NCI-H2107 (cell line): ENCODE measurements at regions not wholly inside any gene's neighbourhood (a gene's known extent, or its start where the extent isn't known, plus 50 kb on each side); places are given as distances from the start of the nearest gene placed in this dataset.

Source experiments
- DNase-seq: peaks from one replicate; lab custom pipeline; 2025; lab: John Stamatoyannopoulos, UW

DNA sequence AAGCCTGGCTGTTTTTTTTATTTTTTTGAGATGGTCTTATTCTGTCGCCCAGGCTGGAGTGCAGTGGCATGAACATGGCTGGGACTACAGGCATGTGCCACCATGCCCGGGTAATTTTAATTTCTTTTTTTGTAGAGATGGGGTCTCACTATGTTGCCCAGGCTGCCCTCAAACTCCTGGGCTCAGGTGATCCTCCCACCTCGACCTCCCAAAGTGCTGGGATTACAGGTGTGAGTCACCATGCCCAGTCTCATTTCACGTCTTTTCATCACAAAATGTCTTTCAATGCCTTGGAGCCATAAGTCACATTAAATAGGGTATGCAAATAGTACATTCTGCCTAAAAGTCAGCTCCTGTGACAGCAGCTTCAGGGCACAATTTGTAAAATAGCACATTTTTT lies 52.8 kb downstream of the SOX2 start:
- DNase-seq: no peak

DNA sequence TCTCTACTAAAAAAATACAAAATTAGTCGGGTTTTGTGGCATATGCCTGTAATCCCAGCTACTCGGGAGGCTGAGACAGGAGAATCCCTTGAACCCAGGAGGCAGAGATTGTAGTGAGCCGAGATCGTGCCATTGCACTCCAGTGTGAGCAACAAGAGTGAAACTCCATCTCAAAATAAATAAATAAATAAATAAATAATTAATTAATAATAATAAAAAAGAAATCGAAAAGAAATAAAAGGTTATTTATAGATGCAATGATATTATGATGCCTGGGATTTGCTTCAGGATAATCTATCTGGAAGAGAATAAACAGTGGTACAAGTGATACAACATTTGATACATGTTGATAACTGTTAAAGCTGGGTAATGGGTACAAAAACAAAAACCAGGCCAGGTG lies 58.6 kb downstream of the SOX2 start:
- no peak for DNase-seq

DNA sequence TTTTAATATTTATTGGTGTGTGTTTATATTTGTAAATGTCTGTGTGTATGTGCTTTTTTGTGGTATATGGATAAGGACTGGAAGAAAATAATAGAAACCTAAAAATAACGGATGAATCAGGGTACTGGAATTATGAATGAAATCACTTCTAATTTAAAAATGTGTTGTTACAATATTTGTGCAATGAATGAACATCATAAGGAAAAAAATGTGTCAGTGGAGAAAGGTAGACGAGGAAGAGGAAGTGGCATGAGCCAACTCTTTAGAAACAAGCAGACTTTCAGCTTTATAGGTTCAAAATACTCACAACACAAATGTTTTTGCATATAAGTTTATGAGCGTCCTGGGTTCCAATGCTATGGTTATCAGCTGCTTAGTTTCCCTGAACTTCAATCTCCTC lies 59.4 kb downstream of the SOX2 start:
- DNase-seq: no peak

DNA sequence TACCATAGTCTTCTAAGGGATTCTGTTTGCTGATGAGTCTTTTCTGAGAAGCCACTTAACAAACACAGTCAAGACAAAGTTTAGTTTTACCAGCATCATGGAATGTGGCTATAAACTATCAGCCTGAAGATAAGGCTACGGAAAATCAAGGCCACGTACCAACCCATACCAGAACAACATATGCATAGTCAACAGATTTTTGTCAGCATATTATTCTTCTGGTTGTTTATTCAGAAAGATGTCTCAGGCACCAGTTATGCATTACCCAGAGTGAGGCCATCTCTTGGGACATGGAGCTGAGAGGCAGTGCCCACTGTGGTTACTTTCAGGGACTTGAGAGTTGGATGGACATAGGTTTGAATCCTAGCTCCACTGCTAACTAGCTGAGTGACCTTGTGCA lies 60.4 kb downstream of the SOX2 start:
- DNase-seq: no peak

DNA sequence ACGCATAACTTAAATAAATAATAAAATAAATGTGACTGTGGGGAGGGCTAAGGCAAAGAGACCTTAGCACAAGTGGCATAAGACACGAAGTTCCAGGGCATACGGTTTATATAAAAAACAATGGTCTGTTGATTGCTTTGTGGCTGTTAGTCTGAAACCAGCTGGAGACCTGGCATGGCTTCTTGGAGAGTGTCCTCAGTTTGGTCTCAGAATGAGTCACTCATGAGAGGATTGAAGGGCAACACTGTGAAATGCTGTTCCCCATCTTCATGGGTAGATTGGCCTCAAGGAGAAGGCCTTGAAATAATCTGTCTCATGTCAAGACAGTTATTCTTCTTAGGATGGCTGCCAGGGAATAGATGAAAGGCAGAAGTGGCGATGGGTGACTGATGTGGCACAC lies 62.2 kb downstream of the SOX2 start:
- no peak for DNase-seq

DNA sequence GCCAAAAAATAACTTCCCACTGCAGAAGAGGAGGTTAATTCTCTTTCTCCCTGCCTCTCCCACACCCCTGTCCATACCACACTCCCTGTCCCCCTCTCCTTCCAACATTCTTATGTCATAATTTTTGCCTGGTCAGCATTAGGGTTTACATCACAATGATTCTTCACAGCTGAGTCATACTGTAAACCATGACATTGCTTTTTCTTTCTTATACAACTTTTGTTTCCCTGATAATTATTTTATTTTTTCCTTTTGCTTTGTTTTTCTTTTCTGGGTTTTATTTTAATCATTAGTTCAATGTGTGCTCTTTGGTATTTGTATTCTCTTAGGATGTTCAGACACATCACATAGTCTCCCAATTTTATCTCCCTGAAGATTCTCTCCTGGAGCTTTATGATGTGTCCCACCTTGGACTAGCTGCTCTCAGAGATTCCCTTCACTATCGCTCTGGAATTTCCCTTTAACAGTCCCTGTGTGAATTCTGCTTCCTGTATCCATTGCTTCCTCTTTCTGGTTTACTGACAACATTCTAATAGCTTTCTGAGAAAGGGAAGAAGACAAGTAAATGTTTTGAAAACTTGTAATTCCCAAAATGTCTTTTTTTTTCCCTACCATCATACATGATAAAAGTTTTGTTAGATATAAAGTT lies 70.7 kb downstream of the SOX2 start:
- no peak for DNase-seq

DNA sequence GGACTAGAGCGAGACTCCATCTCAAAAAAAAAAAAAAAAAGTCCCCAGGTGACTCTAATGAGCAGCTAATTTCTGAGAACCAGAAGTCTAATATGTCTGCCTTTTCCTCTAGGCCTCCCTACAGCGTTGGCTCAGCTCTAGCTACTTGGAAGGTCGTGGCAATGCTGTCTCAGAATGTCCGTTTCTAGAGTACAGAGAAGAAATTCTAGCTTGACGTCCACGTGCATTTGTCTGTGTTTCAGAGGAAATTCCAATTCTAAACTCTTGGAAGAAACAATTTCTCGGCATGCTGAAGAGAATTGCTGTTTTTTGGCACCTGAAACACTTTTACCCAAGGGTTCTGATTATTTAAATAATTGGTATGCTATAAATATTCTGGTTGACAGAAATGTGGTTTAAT lies 78.8 kb downstream of the SOX2 start:
- no peak for DNase-seq

DNA sequence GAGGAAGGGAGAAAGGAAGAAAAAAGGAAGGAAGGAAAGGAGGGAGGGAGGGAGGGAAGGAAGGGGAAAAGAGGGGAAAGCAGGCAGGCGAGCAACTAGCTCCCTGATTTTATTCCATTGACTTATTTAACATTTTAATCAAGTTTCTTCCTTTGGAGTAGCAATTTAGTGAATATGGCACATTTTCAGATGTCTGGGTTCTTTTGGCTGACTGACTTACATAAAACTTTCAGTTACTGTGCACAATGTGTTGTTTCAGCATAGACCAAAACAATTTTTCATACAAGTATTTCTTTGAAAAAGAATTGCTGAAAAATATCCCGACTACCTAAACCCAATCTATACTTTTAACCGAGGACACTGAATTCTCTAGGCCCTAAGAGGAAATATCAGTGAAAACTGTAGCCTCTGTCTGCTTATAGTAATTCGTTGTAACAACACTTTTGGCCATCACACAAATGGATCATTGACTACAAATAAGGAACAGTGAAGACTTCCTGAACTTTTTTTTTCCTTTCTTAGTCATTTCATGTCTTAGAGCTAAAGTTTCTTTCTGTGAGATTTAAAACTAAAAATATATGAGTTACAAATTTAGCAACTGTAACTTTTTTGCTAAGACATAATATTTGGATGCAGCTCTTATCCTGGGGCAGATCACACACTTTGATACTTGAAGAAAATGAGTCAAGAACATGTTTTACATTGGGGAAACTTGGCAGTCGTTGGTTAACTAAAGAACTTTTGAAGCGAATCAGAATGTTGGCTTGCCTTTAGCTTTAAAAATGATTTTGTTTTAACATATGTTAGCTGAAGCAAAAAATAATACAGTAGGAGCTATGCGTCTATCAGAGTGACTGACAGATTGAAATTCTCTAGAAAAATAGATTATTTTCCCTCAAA lies 79.6 kb downstream of the SOX2 start:
- no peak for DNase-seq

DNA sequence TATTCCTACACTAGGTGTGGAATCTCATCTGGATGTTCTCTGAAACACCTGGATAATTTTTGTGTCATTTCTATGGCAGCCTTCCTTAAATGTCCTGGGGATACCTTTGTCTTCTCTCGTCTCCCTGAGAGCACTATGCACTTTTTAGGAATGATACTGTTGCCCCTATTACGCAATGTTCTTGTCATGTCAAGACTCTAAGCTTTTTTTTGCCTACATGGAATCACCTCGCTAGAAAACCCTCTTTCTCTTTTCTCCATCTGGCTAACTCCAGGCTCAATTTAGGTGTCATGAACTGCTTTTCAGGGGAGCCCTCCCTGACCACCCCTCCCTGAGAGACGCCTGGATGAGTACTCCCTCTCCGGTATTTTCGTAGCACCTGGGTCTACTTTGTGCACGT lies 81.3 kb downstream of the SOX2 start:
- no peak for DNase-seq

DNA sequence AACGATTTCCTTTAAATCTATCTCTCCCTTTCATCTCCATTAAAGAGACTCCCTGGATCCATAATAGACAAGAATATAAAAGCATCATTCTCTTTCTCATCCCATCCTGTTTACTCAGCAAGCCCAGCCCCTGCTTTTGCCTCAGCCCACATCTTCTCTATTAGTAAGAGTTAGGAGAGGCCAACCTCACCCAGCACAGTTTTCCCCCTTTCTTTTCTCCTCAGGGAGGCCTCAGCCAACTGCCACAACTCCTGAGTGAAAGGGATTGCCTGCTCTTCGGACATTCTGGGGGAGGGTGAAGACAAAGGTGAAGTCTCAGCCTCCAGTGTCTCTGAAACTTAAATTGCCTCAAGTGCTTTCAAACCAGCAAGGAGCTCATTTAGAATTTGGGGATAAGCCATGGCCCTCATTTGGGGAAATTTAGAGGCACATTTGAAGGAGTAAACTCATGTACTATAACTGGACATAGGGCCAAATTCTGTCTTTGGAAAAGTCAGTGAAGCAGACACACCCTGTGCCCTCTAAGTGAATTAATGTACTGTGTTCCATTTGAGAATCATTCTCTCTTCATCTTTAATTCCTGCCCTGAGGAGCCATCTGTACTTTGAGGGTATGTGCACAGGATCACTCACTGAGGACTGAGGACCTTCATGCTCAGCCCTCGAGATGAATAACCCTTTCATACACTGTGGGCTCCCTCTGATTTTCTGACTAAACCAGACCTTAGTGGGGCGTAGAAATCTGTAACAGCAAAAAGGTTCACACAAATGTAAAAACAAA lies 82.5 kb downstream of the SOX2 start:
- no peak for DNase-seq

DNA sequence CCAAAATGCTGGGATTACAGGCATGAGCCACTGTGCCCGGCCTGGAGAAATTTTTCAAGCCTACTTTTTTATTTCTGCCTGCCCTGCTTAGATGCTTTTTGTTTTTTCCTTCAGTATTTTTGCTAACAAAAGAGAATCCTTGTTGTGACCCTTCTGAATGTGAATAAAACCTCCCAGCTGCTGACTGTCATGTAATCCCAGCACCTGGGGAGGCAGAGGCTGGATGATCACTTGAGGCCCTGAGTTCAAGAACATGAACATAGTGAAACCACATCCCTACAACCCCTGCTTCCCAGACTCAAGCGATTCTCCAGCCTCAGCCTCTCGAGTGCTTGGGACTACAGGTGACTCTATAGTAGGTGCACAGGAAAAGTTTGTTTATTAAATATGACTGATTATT lies 84.9 kb downstream of the SOX2 start:
- no peak for DNase-seq

DNA sequence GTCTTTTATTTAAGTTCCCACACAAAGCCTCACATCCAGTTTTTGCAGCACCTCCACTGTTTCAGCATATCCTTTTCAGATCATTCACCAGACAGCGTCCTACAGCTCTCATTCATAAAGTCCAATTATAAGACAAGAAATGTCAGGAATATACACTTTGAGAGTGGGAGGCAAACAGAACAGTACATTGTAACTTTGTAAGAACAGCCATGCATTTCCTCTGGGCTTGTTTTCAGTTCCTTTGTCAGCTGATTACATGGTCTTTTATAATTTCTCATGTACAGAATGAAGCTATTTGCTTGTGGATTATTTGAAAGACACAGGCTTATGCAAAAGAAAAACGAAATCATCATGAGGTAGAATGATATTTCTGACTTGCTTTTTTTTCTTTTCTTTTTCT lies 85.7 kb downstream of the SOX2 start:
- DNase-seq: no peak

DNA sequence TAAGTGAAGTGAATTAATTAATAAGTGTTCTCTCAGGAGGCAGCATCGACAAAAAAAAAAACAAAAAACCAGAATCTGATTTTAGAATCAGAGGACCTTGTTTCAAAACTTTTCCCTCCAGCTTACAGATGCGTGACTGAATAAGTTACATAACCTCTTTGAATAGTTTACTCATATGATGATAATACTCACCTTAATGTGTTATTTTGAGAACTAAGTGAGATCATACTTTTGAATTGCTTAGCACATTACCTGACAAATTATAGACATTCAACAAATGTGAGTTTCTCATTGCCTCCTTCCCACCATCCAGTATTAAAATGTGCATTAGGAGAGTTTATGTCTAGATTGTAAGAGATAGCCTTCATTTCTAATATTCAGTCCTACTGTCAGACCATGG lies 94.0 kb downstream of the SOX2 start:
- no peak for DNase-seq

DNA sequence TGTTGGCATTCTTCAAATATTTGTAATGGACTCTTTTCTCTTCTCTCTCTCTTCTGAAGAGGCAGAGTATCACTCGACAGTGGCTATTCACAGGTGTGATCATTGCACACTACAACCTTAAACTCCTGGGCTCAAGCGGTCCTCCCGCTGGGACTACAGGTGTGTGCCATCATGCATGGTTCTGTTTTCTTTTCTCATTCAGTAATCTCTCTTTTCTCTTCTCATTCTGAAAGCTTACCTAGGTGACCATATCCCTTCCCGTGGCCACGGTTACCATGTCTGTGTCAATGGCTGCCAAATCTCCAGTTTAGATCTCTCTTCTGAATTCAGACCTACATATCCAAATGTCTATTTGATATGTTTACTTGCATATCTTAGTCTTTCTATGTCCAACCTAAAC lies 96.3 kb downstream of the SOX2 start:
- no peak for DNase-seq

DNA sequence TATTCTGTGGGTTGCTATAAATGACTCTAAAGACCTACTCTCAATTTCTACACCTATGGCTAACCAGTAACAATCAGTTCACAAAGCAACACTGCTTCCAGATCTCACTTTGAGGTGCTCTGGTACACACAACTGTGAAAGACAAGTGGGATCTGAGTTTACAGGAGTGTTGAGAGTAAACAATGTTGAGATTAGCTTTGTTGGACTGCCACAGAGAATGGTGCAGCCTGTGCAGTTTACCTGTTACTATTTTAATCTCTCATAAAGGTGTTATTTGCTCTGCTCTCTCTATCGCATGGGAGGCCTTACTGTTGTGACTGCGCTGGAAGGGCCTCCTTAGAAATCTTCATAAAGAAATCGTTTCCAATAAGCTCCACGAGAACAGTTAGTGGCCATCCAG lies 112.0 kb downstream of the SOX2 start:
- DNase-seq: no peak

DNA sequence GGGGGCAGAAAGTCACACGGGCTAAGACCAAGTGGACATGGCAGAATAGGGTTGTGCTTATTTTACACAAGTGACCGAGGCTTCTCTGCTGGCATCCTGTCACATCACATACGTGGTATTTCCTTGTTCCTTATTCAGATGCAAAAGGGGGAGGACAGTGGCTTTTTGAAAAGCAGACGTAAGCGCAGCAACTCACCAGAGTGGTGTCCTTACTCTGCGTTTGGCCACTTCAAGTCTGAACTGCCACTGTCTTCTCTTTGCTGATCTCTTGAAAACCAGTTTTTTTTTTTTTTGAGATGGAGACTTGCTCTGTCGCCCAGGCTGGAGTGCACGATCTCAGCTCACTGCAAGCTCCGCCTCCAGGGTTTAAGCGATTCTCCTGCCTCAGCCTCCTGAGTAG lies 113.2 kb downstream of the SOX2 start:
- no peak for DNase-seq

DNA sequence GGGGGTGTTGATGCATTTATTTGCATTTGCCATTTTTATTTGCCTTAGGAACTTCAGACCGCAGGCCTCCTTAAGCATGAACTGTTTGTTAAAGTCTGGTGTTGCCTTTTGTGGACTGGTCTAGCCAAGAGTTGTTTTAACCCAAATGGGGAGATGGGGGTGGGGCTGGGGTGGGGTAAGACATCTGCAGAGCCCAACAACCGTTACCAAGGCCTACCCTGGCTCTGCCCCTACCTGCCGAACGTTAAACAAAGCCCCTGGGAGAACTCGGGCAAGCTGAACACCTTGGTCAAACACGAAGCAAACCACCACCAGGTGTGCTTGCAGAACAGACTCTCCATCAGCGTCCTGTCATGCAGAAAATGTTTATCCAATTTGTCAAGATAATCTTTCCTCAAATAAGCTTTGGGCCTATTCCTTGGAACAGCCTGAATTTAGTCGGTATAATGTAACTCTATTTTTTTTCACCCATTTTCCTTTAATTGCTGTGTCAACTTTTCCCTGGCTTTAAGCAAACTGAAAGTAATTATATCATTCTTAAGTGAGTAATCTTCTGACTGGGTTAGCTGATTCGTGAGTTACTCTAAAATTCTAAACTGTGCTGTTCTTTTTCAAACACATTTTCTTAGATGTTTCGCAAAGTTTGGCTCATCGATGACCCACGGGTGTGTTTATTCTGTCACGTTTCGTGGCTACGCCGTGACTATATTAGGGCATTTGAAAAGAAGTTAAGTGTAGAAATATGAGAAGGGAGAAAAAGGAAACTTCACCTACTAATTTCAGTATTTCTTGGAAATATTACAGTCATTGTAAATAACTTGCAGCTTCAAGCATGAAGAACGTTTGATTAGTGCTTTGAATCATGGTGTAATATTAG lies 127.6 kb downstream of the SOX2 start:
- DNase-seq: peak; percentile 93

DNA sequence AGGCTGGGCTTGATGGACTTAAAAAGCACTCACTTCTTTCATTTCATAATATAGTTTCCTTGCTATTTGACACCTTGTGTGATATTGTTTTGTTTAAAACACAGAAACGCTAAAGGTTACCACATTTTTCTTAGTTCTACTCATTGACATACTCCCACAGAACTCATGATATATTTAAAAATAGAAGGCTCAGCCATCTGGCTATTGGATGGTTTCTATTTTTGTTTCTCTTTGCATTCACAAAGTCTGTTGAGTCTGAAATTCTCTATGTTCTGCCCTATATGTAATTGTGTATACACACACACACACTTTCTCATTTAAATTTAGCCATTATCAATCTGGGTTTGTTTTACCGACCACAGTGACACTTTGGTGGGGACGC lies 128.2 kb downstream of the SOX2 start:
- peak; percentile 21 for DNase-seq

DNA sequence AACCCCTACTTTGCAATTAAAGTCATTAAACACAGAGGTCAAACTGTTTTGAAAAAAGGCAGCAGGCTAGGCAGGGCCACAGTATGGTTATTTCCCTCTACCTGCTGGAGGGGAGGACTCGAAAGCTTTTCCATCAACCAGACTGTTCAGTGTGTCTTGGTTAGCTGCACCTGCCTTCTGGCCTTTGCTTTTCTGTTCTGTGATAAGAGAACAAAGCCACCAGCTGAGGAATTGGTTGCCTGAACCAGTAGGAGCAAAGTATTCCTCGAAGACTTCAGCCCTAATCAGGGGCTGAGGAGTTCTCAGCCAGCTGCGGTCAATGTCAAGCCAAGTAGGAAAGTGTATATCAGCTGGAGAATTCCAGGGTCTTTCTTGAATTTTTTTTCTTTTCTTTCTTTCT lies 132.5 kb downstream of the SOX2 start:
- peak; percentile 32 for DNase-seq

DNA sequence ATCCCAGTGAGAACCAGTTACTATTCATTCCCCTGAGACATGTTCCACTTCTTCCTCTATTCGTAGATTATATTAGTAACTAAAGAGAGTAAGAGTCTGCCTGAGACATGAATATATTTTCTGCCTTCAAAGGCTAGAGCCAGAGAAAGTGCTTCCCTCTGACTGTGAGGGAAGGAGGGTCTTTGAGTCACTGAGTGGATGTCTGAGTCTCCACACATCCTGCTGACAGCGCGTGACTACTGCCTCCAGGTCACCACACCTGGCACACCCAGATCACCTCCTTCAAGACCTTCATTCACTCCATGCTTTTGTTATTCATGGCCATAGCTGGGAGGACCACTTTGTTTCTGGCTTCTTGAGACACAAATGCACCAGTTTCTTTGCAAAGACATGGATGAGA lies 135.6 kb downstream of the SOX2 start:
- no peak for DNase-seq

DNA sequence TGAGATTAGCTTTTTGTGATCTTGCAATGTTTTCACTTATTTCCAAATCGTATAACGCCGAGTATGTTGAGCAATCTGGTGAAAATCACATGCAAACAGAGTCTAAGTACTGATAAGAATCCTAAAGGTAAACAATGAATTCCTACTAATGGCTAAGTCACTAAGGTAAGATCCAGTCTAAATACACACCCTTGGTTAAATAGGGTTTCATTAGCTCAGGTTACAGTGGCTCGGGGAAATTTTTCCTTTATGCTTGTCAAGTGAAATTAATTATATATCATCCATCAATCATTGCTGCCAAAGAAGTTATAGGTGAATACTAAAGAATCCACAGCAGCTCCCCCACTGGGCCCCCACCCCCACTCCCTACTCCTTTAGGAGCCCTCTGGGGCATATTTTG lies 139.3 kb downstream of the SOX2 start:
- DNase-seq: peak; percentile 55

DNA sequence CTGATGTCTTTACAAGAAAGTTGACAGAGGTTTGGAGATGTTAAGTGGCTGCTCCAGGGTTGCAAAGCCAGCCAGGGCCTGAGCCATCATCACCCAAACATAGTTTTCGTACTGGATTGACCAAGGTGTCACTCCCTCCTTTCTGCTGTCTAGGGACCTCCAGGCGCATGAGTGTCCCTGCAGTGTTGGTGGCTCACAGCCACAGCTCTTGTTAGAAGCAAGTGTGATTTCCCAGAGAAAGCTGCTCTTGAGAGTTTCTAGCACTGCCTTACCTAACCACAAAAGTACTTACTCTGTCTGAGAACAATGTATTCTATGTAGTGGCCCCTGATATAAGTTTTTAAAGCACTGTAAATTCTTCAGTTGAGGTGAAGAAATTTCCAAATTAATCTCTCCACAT lies 144.1 kb downstream of the SOX2 start:
- DNase-seq: peak; percentile 77
